Thyroid gland (tissue), 4 donors: ENCODE measurements at regions not wholly inside any gene's neighbourhood (a gene's known extent, or its start where the extent isn't known, plus 50 kb on each side); places are given as distances from the start of the nearest gene placed in this dataset.

Experiments
- CTCF ChIP-seq, 6 experiments: fragments of 200-600 bp in 3 of 6; fragments of 450-650 bp in 3 of 6; sonication (generic) in 3 of 6; IDR thresholded peaks; one replicate each; pipeline ENCODE4 v1.5.1; 2016 to 2019; ENCODE audit warnings: antibody characterized with exemption in 6 of 6, mild to moderate bottlenecking in 2 of 6, inconsistent platforms in 1 of 6, moderate library complexity in 1 of 6
- POLR2A ChIP-seq, 2 donors: fragments of 450-650 bp; IDR thresholded peaks; one replicate each; pipeline ENCODE4 v1.6.1; 2017; ENCODE audit warnings: antibody characterized with exemption in 2 of 2, mild to moderate bottlenecking in 2 of 2, moderate library complexity in 1 of 2

GRCh38 chr10:33652870-33653269 is 318.4 kb upstream of the NRP1 start:
- TF ChIP-seq POLR2A (IDR thresholded peaks at IDR 0.05): no peak
- no peak for TF ChIP-seq CTCF (IDR thresholded peaks at IDR 0.05)
